HG03135 (cell line): ENCODE measurements at regions not wholly inside any gene's neighbourhood (a gene's known extent, or its start where the extent isn't known, plus 50 kb on each side); places are given as distances from the start of the nearest gene placed in this dataset.
"Not testable (repeated sequence)": the region's sequence is repeated elsewhere in the genome, so short reads cannot be mapped to it uniquely, and the experiment has no call there.

ENCODE experiments used
- ATAC-seq: cut with Tn5 transposase; IDR thresholded peaks from one replicate; pipeline ENCODE4 v1.9.1; 2021; ENCODE audit warnings: mild to moderate bottlenecking, moderate library complexity; ENCODE audit not compliant: unreplicated experiment

DNA sequence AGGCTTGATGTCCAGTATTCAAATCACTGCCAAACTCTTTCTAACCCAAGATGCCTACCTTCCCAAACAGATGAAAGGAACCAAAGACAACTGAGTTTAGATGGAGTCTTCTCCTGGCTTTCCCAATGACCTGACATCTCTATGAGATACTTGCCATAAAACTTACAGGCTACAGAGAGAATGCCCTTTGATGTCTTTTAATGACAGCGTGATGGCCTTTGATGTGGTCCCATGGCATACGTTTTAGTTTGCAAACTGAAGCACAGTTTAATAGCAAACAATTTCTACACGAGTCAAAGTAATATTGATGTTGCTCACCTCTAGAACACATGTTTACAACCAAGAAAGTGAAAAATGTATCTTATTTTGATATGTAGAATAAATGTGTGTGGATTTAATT is 73.2 kb downstream of the ZIC4 start:
- ATAC-seq: no peak

DNA sequence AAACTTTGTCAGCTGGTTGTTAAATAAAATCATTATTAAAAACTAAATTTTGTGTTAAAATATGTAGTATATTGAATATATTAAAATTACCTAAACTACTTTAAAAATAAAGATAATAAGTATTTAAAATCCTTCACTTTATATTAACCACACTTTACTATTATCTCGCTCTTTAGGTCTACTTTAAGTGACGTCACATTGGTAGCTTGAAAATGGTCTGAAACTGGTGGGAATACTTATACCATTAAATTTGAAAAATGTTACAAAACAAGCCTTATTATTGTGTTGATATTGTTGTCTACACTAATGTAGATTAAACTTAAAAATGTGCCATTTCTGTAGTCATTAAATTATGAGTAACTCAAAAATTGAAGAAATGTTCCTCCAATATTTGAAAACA is 77.6 kb downstream of the ZIC4 start:
- no peak for ATAC-seq

DNA sequence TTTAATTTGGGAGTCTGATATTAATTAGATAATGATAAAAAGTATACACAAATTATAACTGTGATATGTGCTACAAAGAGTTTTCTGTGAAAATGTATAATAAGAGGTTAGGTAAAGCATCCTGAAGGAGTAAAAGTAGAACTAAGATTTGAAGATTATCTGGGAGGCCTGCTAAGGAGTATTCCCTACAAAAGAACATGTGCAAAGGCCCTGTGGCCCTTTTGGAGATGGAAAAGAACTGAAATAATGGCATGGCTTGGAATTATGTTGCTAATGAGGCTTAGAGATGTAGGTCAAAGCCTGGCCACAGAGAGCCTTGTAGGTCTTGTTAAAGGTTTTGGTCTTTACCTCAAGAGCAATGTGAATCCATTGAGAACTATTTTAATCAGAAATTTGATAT is 82.0 kb downstream of the ZIC4 start:
- ATAC-seq: no peak

DNA sequence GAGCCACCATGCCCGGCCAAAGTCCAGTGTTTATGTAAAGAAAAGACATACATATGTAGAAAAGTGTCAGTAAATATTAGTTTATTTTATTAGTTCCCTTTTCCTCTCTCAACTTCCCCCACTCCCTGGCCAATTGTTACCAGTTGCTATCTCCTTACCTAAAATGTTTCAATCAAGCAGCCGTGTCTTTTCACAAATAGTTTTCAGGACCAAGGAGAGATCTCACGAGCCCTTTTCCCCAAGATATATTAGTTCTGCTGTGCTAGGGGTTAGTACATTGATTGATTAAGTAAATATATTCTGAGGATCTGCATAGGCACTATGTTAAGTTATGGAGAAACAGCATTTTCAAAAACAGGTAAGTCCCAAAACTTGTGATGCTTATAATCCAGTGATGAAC is 87.4 kb downstream of the ZIC4 start:
- no peak for ATAC-seq

DNA sequence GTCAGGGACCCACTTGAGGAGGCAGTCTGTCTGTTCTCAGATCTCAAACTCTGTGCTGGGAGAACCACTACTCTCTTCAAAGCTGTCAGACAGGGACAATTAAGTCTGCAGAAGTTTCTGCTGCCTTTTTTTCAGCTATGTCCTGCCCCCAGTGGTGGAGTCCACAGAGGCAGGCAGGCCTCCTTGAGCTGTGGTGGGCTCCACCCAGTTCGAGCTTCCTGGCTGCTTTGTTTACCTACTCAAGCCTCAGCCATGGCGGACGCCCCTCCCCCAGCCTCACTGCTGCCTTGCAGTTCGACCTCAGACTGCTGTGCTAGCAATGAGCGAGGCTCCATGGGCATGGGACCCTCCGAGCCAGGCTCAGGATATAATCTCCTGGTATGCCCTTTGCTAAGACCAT is 89.3 kb downstream of the ZIC4 start:
- not testable (repeated sequence) for ATAC-seq

DNA sequence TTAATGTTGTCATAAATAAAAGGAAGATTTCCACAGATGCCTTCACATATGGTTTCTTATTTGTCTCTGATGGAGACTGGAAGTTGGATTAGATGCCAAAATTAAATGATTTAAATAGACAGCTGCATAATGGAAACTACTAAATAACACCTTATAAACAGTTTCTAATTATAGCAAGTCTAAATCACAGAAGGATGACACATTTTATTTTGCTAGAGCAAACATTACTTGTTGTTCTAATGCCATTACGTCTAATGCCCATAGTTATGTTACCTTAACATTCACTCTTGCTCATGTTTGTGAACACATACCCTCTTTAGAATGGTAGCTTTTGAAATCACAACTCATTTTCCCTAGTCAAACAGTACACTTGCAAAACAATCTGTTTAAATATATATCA is 92.8 kb downstream of the ZIC4 start:
- no peak for ATAC-seq

DNA sequence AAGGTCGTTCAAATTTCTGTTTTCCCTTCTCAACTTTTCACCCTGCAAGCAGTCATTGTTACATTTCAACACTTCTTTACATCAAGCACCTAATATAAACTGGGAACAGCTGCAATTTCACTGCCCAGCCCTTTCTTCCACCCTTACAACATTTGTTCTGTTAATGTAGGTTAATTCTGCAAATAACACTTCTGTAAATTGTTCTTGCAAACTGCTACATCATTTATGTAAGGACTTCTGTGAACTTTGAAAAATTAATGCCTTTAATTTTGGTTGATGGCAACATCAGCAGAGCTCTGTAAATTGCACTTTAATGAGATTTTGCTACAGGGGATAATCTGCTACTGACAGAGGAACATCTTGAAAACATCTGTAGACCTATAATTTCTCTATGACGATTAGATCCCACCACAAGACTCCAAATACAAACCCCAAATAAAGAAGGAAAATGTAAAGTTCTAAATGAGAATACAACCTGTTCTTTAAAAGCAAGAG is 93.5 kb downstream of the ZIC4 start:
- ATAC-seq: no peak

DNA sequence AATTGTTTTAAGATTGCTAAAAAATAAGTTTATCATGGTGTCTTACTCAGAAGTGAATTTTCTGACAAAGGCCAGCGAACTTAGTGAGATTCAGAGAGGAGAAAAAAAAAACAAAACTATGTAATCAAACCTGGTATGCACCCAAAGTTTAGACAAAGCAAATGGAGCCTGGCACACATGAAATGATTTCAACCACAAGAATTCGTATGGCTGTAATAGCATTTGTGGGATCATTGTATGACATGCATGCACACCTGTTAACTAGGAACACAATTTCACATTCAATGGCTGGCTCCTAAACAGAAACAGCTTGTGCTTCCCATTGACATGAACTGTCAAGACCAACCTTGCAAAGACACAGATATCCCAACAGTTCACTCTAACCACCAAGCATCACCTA is 94.6 kb downstream of the ZIC4 start:
- no peak for ATAC-seq

DNA sequence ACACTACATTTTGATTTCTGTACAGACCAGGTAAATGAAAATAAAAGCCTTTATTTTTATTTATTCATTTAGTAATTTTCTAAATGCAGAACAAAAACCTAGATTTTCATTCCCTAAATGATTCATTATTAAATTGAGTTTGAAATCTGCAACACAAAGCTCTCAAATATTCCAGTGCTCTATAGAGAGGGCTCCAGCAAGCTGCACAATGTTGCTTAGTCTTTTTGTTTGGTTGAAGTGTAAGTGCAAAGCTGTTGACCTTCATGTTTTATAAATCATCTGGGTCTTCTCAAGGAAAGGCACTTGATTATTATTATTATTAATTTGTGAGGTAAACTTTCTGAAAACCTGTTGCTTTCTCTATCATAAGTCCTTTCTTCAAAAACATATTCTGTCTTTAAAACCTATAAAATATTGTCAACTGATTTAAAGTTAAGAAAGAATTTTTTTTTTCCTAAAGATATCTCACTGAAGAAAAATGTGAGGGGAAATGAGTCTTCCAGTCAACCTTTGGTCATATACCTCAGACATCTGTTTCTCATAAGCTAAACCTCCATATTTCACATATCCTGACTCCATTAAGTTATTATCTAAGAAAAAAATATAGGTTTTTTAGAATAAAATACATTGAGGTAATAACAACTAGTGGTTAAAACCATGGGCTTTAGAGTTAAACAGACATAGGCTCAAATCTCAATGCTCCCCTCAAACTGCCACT is 100.7 kb downstream of the ZIC4 start:
- ATAC-seq: no peak

DNA sequence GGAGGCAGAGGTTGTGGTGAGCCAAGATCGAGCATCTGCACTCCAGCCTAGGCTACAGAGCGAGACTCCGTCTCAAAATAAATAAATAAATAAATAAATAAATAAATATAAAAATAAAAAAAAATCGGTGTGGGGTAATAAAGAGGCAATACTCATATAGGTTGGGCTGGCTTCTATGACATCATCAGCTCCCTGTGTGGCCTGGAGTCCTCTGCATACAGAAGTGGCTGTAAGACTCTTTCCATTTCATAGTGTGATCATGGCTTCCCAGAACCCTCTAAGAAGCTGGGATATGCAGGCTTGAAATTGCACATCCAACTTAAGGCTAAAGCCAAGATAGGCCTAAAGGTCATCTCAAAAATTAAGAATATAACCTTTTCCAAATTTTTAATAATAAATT is 101.6 kb downstream of the ZIC4 start:
- no peak for ATAC-seq

DNA sequence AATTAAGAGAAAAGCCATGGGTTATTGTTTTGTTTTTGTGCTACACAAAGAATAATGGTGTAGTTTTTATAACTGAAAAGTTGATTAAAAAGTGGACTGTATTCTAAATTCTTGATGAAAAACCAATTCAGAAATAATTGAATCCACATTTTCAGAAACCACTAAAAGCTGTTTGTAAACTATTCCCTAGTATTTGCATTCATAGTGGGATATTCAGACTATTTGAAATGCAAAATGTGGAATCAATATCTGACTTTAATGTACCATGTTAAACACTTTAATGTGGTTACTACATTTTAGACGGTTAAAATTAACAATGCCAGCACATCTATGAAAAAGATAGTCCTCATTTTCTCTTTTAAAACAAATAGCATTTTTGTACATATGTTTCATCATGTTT is 104.6 kb downstream of the ZIC4 start:
- ATAC-seq: no peak

DNA sequence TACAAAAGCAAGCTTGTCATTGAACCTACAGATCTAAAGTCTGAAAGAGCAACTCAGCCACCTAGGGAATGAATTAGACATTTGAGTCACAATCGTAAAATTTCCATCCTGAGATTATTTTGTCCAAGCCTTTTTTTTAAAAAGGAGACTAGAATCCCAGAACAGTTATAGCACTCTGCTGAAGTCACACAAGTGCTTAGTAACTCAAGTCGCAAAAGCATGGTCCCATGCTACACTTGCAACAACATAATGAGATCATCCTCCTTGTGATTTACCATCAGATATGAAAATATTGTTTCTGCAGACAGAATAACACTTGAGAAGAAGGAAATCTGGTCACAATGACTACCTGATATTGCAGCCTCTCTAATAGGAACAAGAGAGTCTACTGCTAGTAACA is 106.7 kb downstream of the ZIC4 start:
- ATAC-seq: no peak

DNA sequence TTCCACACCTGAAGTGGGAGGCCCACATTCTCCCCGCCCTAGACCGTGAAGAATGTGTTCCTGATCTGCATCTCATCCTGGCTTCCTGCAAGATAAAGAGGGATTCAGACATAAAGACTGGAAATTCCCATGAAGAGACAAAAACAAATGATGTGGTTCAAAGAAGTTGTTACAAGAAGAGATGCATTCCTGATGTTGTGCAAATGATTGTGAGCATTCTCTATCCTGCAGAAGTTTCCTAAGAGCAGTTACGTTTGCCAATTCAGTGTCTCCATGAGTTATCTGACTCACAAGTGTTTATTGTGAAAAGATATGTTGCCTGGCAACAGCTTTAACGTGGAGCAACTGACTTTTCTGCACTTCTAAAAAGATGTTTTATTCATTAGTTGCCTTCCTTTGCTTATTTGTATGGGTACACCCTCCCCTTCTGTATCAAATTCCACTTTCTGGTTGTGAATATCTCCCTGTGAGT is 107.8 kb downstream of the ZIC4 start:
- ATAC-seq: no peak

DNA sequence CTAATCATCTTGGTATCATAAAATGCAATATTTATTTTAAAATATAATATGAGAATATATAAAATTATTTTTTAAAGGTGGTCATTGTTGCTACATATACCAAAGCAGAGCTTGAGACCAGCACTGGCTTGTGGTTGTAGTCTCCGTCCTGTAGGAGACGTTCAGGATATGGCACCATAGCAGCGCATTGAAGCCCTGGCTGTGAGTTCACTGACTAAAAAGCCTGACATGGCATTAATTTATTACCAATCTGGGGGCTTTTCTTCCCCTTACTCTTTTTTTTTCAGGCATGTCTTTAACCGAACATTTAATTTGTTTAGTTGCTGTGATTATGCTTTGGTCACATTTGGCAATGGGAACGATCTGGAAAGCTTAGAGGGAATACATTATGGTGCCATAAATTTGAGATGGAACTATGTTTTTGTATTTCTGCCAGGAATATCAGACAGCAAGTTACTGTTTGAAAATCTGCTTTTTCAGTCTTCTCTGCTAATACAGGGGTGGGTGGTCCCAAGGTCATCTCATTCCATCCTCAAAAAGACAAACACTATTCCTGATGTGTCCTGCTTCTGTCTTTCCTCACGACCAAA is 108.5 kb downstream of the ZIC4 start:
- no peak for ATAC-seq

DNA sequence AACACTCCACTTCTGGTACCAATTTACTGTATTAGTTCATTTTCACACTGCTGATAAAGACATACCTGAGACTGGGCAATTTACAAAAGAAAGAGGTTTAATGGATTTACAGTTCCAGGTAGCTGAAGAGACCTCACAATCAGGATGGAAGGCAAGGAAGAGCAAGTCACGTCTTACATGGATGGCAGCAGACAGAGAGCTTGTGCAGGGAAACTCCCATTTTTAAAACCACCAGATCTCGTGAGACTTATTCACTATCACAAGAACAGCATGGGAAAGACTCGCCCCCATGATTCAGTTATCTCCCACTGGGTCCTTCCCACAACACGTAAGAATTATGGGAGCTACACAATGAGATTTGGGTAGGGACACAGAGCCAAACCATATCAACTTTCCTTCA is 119.0 kb downstream of the ZIC4 start:
- not testable (repeated sequence) for ATAC-seq

DNA sequence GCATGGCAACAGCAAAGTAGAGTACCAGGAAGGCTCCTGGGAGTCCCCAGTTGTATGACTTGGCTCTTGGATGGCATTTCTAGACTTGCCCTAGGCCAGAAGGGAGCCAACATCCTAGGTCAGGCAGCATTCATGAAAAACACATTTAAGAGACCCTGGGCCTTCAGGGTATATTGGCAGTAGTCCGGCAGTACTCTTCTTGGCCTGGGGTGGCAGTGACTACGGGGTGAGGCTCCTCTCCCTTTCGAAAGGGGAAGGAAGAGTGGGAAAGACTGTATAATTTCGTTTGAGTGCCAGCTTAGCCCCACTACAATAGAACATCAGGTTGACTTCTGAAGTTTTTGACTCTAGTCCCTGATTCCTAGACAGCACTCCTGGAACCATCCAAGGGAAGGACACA is 136.4 kb downstream of the ZIC4 start:
- no peak for ATAC-seq

DNA sequence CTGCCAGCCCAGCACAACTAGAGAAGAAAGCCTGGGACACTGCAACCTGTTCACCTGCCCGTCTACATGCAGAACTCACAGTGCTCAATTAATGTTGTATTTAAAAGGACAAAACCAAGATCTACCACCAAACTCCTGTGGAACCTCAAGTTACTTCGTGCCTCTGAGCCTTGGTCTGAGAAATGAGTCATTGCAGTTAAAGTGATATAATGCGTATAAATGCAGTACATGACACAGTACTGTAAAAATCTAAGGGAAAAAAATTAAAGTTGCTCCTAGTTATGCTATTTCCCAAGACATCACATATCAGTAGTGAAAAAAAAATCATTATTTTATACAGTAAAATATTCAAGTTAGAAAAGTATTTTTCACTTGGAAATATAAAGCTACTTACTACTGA is 138.9 kb downstream of the ZIC4 start:
- no peak for ATAC-seq

DNA sequence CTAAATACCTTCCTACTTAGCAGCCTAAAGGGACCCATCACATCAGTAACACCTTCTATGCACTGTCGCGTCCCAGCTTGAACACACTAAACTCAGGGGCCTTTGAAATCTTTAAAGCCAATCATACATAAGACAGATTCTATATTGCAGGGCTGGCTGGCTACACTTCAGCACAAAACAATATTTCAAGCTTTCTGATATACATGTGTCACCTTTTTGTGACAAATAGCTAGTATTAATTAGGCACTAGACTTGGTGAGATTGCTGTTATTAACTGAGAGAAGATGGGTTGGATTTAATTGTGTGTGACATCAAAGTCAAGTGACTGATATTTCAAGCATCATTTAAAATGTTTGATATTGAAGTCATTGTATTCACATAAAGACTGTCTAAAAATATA is 148.4 kb downstream of the ZIC4 start:
- no peak for ATAC-seq

DNA sequence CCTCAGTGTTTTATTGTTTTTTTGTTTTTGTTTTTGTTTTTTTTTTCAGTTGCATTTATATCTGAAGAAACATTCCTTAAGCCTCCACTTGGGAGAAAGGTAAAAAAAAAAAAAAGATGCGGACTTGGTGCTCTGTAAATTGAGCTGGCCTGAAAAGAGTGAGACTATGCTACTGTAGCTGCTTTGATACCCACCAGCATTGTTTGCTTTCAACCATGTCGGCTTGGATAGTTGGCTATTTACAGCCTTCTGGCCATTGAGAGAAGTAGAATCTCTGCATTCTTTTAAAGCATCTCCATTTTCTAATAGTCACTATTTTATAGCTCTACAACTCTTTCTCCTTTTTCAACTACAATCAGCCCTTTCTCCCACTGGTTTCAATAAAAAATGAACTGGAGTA is 149.6 kb downstream of the ZIC4 start:
- ATAC-seq: no peak

DNA sequence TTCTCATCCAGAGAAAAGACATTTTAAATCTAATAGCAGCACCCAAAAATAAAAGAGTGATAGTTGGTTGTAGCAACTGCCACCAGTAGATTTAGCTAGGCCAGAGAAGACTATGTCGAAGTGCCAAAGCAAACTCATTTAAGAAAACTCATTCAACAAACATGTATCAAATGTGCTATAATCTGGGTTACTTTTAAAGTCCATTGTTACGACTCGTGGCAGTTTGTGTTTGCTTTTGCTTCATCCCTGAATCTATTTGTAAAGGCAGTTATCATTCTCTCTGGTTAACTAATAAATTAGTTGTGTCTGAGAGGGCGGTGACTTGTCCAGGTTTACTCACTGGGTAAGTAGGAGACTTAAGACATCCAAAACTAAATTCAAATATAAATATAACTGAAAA is 159.4 kb downstream of the ZIC4 start:
- ATAC-seq: no peak

DNA sequence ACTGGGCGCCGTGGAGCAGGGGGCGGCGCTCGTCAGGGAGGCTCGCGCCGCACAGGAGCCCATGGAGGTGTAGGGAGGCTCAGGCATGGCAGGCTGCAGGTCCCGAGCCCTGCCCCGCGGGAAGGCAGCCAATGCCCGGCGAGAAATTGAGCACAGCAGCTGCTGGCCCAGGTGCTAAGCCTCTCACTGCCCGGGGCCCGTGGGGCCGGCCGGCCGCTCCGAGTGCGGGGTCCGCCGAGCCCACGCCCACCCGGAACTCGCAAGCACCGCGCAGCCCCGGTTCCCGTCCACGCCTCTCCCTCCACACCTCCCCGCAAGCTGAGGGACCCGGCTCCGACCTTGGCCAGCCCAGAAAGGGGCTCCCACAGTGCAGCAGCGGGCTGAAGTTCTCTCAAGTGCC is 160.7 kb downstream of the ZIC4 start:
- not testable (repeated sequence) for ATAC-seq

DNA sequence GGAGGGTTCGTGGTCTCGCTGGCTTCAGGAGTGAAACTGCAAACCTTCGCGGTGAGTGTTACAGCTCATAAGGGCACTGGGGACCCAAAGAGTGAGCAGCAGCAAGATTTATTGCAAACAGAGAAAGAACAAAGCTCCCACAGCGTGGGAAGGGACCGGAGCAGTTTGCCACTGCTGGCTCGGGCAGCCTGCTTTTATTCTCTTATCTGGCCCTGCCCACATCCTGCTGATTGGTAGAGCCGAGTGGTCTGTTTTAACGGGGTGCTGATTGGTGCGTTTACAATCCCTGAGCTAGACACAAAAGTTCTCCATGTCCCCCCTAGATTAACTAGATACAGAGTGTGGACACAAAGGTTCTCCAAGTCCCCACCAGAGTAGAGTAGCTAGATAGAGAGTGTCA is 161.3 kb downstream of the ZIC4 start:
- ATAC-seq: not testable (repeated sequence)

DNA sequence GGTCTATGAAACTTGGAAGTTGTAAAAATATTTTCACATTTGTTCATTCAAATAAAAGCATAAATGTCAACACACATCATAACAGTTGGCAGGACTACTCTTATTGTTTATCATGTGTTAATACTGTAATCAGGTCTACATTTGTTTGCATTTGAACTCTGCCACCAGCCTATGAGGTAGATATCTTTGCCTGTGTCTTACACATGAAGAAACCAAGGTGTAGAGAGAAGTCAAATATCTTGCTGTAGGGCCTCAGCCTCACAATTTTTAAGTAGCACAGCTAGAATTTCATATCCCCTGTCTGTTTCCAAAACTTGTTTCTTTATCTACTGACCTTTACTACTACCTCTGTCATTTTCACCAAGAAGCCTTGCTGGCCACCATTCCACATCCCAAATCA is 161.9 kb downstream of the ZIC4 start:
- no peak for ATAC-seq
